Renal pelvis (tissue), 1 donor: ENCODE measurements at regions not wholly inside any gene's neighbourhood (a gene's known extent, or its start where the extent isn't known, plus 50 kb on each side); places are given as distances from the start of the nearest gene placed in this dataset.
A peak's percentile ranks its signal among the peaks of the same experiment; 100 is the strongest.

ENCODE experiments used
- DNase-seq: peaks from one replicate; pipeline ENCODE4 v3.0.0-alpha.2; 2013

DNA sequence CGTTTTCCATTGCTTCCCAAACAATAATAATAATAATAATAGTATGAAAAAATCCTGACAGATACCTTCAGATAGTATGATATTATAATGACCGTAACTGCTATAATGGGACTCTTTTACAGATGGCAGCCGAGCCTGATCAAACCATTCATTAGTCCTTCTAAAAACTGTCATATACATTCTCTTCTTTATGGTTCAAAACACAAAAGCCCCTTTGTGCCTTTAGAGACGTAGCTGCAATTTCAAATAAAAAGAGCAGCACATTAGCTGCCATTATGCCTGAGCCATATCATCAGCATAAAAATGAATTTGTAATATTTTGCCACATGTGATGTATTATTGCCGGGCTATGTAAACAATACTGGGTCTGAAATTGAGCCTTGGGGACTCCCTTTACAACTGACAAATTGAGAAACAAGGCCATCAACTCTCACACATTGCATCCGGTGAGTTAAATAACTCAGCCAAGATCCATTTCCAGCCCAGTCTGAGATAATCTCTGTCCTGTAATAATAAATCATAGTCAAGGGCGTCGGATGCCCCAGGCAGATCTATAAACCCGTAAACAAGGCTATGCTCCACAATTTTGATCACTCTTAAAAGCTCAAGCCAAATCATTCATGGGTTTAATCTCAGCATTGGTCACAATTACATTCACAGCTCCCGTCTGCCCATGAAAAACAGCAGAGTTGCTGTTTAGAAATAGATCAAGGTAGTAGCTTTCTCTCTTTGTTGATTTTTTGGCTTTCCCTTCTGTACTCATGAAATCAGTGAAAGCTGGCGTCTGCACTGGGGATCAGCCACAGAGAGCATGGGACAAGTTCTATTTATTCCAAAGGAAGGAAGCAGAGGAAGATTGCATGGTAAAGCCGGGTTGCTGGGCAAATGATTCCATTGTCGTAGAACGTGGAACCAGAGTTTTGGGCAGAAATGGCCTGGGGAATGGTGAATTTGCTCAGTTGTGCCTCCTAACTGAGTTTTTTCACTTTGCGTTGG is 150.1 kb upstream of the BMPER start:
- no peak for DNase-seq

GRCh38 chr7:33757050-33757449 is 148.3 kb upstream of the BMPER start:
- DNase-seq: no peak

DNA sequence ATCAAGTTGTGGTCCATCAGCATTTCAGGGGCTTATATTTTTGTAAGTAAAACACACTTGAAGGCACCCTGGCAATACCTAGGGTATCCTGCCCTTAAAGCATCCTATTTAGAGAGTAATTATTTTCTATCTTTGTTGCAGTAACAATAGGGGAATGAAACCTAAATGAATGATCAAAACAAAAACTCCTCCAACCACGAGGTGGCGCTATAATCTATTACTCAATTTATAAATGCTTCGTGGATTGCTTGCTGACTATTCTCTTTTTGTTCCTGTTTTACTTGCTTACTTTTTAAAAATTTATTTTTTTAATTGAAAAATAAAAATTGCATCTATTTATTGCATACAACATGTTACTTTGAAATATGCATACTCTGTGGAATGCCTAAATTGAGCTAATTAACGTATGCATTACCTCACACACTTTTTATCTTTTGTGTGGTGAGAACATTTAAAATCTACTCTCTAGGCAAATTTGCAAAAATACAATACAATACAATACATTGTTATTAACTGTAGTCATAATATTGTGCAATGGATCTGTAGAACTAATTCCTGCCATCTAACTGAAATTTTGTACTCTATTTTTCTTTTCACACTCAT is 147.7 kb upstream of the BMPER start:
- no peak for DNase-seq

- no peak for DNase-seq
Measured at GRCh38 chr7:33760146-33760545, 145.2 kb upstream of the BMPER start.

GRCh38 chr7:33760834-33761233 is 144.5 kb upstream of the BMPER start:
- DNase-seq: no peak

- DNase-seq: peak; percentile 74
Measured at GRCh38 chr7:33761449-33762080, 143.8 kb upstream of the BMPER start.

DNA sequence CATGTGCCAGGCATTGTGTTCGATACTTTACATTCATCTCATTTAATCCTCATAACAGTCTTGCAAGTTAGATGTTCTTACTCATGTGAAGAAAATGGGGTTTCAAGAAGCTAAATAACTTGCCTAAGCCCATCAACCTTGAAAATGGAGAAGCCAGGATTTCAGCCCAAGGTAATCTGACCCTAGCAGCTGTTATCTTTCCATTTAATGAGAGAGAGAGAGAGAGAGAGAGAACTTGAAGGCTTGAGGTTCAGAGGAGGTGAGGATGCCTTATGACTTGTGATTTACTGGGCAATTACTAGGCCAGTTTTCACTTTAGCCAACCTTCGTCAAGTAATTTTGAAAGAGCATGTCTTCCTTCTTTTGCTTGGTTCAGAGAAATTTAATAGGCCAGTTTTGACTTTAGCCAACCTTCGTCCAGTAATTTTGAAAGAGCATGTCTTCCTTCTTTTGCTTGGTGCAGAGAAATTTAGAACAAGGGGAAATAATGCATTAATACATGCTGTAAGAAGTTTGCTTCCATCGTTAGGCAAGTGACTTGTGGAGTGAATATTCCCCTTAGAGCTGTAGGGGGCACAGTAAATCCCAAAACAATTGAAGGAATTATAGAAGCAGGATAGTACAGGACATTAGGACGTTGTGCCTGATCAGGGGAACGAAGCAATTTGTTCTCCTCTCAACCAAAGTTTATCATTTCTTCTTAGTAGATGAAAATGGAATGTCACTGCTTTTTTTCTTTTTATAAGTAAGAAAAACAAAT is 143.0 kb upstream of the BMPER start:
- peak; percentile 60 for DNase-seq

GRCh38 chr7:33762911-33763306 is 142.4 kb upstream of the BMPER start:
- no peak for DNase-seq

DNA sequence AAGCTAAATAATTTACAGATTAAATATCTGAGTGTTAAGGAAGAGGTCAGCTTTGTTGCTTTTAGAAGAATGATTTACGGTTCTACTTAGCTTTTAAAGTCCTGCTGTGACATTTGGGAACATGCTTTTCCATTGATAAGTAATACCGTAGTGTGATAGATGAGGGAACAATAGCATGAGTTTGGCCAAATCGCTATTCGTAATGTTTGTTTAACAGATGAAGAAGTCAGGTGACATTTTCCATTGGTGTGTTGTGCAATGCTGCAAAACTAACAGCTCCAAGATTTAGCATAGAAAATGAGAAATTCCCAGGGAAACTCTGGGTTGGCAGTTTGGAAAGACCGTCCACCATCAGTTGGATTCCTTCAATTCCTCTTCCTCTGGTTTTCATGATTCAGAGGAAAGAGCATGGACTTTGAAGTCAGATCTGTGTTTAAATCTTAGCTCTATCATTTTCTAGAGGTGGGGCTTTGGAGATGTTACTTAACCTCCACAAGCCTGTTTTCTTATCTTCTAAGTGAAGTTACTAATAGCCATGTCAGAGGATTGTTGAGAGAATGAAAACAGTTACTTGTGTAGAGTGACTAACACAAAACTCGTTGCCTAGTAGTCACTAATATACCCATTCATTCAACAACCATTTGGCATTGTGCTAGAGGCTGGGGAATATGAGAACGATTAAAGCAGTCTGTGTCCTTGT is 140.4 kb upstream of the BMPER start:
- DNase-seq: no peak

GRCh38 chr7:33766405-33766804 is 138.9 kb upstream of the BMPER start:
- DNase-seq: no peak

- no peak for DNase-seq
Measured at GRCh38 chr7:33769930-33770329, 135.4 kb upstream of the BMPER start.

- DNase-seq: no peak
Measured at GRCh38 chr7:33770576-33770975, 134.8 kb upstream of the BMPER start.

- DNase-seq: no peak
Measured at GRCh38 chr7:33771422-33771821, 133.9 kb upstream of the BMPER start.

GRCh38 chr7:33773053-33773452 is 132.3 kb upstream of the BMPER start:
- no peak for DNase-seq

DNA sequence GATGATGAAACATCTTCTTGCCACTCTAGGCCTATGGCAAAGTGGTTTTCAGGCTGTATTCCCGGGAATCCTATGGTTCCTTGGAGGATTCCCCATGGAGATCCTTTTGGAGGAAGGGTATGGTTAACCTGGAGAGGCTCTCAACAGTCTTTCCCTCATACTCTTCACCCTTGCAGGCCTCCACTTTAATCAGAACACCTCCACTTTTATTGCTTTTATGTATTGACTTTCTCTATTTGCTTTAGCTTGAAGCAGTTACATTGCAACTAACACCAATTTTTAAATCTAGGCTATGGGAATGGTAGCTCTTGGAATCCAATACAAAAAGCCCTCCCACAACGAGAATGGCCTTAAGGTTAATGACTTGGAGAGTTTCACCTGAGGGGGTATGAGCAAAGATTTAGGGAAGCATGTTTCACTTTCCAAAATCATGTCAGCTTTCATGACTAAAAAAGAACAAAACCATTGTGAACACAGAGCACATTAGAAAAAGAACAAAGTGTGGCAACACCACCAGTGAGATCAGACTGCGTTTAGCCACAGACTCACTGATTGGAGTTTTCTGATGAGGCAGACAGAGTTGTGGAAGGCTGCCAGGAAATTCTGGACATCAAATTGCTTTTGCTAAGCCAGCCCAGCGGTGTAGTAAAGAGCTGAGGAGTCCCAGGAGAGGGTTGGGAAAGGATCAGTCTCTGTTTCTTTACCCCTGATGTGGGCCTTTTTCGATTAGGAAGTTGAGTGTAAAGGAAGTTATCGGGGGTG is 130.4 kb upstream of the BMPER start:
- no peak for DNase-seq

- no peak for DNase-seq
Measured at GRCh38 chr7:33775790-33776189, 129.5 kb upstream of the BMPER start.

DNA sequence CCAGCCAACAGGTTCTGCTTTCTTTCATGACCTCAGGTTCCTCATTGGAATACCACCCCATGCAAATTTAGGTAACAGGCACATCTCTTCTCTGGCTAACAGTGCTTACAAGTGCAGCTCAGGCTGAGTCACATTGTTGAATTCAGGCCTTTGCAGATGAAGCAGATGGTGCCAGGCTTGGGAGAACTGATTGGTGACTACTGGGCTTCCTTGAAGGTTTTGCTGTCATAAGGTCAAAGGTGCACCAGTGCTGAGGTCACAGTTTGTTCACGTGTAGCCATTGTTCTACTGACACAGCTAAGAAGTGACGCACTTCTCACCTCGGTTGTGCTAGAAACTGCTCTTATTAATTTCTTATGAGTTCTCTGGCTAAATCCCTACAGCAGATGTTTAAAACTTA is 128.6 kb upstream of the BMPER start:
- DNase-seq: no peak

- no peak for DNase-seq
Measured at GRCh38 chr7:33778195-33778594, 127.1 kb upstream of the BMPER start.

DNA sequence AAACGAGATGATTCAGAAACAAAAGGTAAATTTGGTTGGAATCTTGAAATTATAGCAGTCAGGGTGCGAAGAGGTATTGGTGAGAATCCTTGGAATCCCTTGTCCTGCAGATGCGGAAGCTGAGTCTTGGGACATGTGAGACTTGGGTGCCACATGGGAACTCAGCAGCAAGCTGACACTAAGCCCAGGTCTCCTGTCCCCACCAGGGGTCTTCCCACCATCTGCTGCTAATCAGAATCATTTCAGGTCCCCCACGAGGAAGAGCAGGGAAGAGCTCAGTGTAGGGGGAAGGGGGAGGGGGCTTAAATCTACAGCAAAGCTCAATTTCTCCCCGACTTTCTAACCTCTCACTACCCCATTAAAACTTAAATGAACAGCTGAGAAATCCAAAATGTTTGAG is 126.1 kb upstream of the BMPER start:
- DNase-seq: no peak

- no peak for DNase-seq
Measured at GRCh38 chr7:33781167-33781566, 124.2 kb upstream of the BMPER start.

DNA sequence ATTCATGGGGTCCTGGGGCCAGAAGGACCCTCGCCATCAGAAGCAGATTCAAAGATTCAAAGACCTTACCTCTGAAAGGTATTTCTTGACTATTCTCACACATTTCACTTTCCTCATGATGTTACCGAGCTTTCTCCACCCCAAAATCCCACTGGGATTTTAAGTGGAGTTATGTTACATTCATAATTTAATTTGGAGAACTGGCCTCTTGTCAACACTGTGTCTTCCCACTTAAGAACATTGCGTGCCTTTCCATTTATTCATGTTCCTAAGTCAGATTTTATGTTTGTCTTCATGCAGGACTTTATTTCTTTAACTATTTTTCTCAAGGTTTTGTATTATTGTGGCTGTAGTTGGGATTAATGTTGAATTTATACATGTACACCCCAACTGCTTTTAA is 123.5 kb upstream of the BMPER start:
- no peak for DNase-seq
